ENCODE measurements at regions not wholly inside any gene's neighbourhood (a gene's known extent, or its start where the extent isn't known, plus 50 kb on each side); places are given as distances from the start of the nearest gene placed in this dataset.

GRCh38 chr10:4626919-4627318 is 199.1 kb upstream of the AKR1E2 start:
- intact Hi-C loops (cut with DNase I; ENCODE audit: low total_unique reads) (no loop called here), in situ Hi-C loops (cut with MboI; ENCODE audit: low pct_ligation_motif_present in 1 of 4, low pct_unique_long_range_greater_than_20kb in 1 of 4, low sequenced_read_pairs in 3 of 4) (no loop called here)
- 97 to 100% methylated on average over 2 to 3 of the region's 3 CpGs for WGBS, 2 donors (ENCODE audit: low coverage in 1 of 2)
- Histone ChIP-seq H3K4me1 (no peaks in the 10 kb centered on the region), H3K27ac (no peak overlapping the region), H3K9me3 (no peaks in the 10 kb centered on the region), H3K27me3 (no peaks in the 10 kb centered on the region), H3K4me3 (no peak overlapping the region), H3K36me3 (no peaks in the 10 kb centered on the region)
- TF ChIP-seq EP300 (IDR thresholded peaks at IDR 0.05; ENCODE audit: low read depth) (no peak), POLR2AphosphoS5 (IDR thresholded peaks at IDR 0.05) (no peak), CTCF (IDR thresholded peaks at IDR 0.05) (no peak), POLR2A (IDR thresholded peaks at IDR 0.05) (no peak)
- DNase-seq: no peak

GRCh38 chr10:4623757-4624420 is 202.1 kb upstream of the AKR1E2 start:
- H3K9me3 ChIP-seq: no peaks in the 10 kb centered on the region
- H3K4me3 ChIP-seq: no peak overlapping the region
- no peak for TF ChIP-seq POLR2AphosphoS5 (IDR thresholded peaks at IDR 0.05)
- no peak for TF ChIP-seq POLR2A (IDR thresholded peaks at IDR 0.05)
- no peak for TF ChIP-seq CTCF (IDR thresholded peaks at IDR 0.05)
- TF ChIP-seq EP300 (IDR thresholded peaks at IDR 0.05; ENCODE audit: low read depth): no peak
- no peaks in the 10 kb centered on the region for H3K27me3 ChIP-seq
- no peaks in the 10 kb centered on the region for H3K4me1 ChIP-seq
- intact Hi-C loops (cut with DNase I; ENCODE audit: low total_unique reads) (no loop called here), in situ Hi-C loops (cut with MboI; ENCODE audit: low pct_ligation_motif_present in 1 of 4, low pct_unique_long_range_greater_than_20kb in 1 of 4, low sequenced_read_pairs in 3 of 4) (no loop called here)
- no peak for DNase-seq
- no peak overlapping the region for H3K27ac ChIP-seq
- H3K36me3 ChIP-seq: no peaks in the 10 kb centered on the region
- WGBS, 2 donors (ENCODE audit: low coverage in 1 of 2): 93 to 100% methylated on average over 1 of the region's 1 CpG

- H3K4me3 ChIP-seq: no peak overlapping the region
- TF ChIP-seq POLR2A (IDR thresholded peaks at IDR 0.05): no peak
- no peak for TF ChIP-seq CTCF (IDR thresholded peaks at IDR 0.05)
- TF ChIP-seq POLR2AphosphoS5 (IDR thresholded peaks at IDR 0.05): no peak
- TF ChIP-seq EP300 (IDR thresholded peaks at IDR 0.05; ENCODE audit: low read depth): no peak
- no peaks in the 10 kb centered on the region for H3K9me3 ChIP-seq
- WGBS, 2 donors (ENCODE audit: low coverage in 1 of 2): 87 to 96% methylated on average over 7 of the region's 7 CpGs
- in situ Hi-C loops (cut with MboI; ENCODE audit: low pct_ligation_motif_present in 1 of 4, low pct_unique_long_range_greater_than_20kb in 1 of 4, low sequenced_read_pairs in 3 of 4): no loop called here
- H3K4me1 ChIP-seq: no peaks in the 10 kb centered on the region
- H3K27me3 ChIP-seq: no peaks in the 10 kb centered on the region
- H3K36me3 ChIP-seq: no peaks in the 10 kb centered on the region
- intact Hi-C loops (cut with DNase I; ENCODE audit: low total_unique reads): no loop called here
- H3K27ac ChIP-seq: no peak overlapping the region
- DNase-seq: no peak
These were observed 202.8 kb upstream of the AKR1E2 start for GRCh38 chr10:4623200-4623599.

- TF ChIP-seq EP300 (IDR thresholded peaks at IDR 0.05; ENCODE audit: low read depth): no peak
- TF ChIP-seq POLR2A (IDR thresholded peaks at IDR 0.05): no peak
- no peak for TF ChIP-seq POLR2AphosphoS5 (IDR thresholded peaks at IDR 0.05)
- no peak for TF ChIP-seq CTCF (IDR thresholded peaks at IDR 0.05)
- 83 to 89% methylated on average over 2 of the region's 2 CpGs for WGBS, 2 donors (ENCODE audit: low coverage in 1 of 2)
- Histone ChIP-seq H3K4me1 (no peaks in the 10 kb centered on the region), H3K27ac (no peak overlapping the region), H3K27me3 (no peaks in the 10 kb centered on the region), H3K9me3 (no peaks in the 10 kb centered on the region), H3K36me3 (no peaks in the 10 kb centered on the region), H3K4me3 (no peak overlapping the region)
- intact Hi-C loops (cut with DNase I; ENCODE audit: low total_unique reads) (no loop called here), in situ Hi-C loops (cut with MboI; ENCODE audit: low pct_ligation_motif_present in 1 of 4, low pct_unique_long_range_greater_than_20kb in 1 of 4, low sequenced_read_pairs in 3 of 4) (no loop called here)
- no peak for DNase-seq
These were observed 203.6 kb upstream of the AKR1E2 start for GRCh38 chr10:4622384-4622783.
